ENCODE measurements at regions not wholly inside any gene's neighbourhood (a gene's known extent, or its start where the extent isn't known, plus 50 kb on each side); places are given as distances from the start of the nearest gene placed in this dataset.

DNA sequence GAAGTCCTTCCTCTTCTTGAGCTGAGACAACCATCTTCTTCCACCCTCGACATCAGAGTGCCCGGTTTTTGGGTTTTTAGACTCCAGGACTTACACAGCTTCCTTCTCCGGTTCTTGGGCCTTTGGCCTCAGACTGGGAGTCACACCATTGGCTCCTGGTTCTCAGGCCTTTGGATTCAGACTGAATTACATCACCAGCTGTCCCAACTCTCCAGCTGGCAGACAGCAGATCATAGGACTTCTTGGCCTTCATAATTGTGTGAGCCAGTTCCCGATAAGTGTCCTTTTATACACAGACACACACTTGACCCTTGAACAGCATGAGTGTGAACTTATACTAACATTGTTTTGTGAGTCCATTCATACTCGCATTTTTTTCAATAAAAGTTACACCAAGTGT lies 166.0 kb upstream of the UBL3 start:
- Histone ChIP-seq H3K4me2 (ENCODE audit: insufficient read depth in 1 of 2, low read depth in 2 of 2, low read length in 2 of 2) (no peak overlapping the region), H4K5ac (ENCODE audit: insufficient read length, low read depth, low read length) (no peak overlapping the region), H3K23ac (ENCODE audit: insufficient read length) (no peak overlapping the region), H2BK15ac (ENCODE audit: low read length) (peak overlapping the region; percentile 8; the same call in 1 of the 2 replicates), H3K18ac (ENCODE audit: extremely low read depth, low read length) (no peak overlapping the region), H4K8ac (ENCODE audit: extremely low read depth, insufficient read depth, low read length) (no peak overlapping the region), H3K27ac (ENCODE audit: low read depth, low read length) (no peak overlapping the region), H3K23me2 (ENCODE audit: low read depth, low read length) (no peaks in the 10 kb centered on the region; the same call in 1 of the 2 replicates), H3K9ac (replicated peaks in 1 of 4; ENCODE audit: extremely low read depth in 1 of 4, low read depth in 3 of 4, low read length in 3 of 4) (no peak overlapping the region), H2BK12ac (ENCODE audit: low read depth, low read length) (peak overlapping the region; percentile 34; the same call in 1 of the 2 replicates), H2AFZ (ENCODE audit: low read length) (no peak overlapping the region), H3K4ac (replicated peaks; ENCODE audit: insufficient read length, low read depth, low read length) (no peak overlapping the region), H3K79me1 (ENCODE audit: low read depth, low read length) (no peaks in the 10 kb centered on the region), H3K56ac (replicated peaks; ENCODE audit: insufficient read length, low read depth, low read length) (no peak overlapping the region), H2BK120ac (replicated peaks; ENCODE audit: low read depth, low read length) (no peak overlapping the region), H3K14ac (ENCODE audit: insufficient read length) (no peak overlapping the region), H3K4me3 (ENCODE audit: extremely low read depth in 1 of 4, insufficient read depth in 2 of 4, low read depth in 3 of 4, low read length in 4 of 4) (no peak overlapping the region), H2BK5ac (ENCODE audit: low read depth, low read length) (no peak overlapping the region), H2BK20ac (ENCODE audit: low read length) (peak overlapping the region; percentile 87), H3K4me1 (replicated peaks in 1 of 4; ENCODE audit: control insufficient read depth in 3 of 4, insufficient read depth in 4 of 4, low read length in 3 of 4) (peaks cover 4 to 23% (median 9%) of the 10 kb centered on the region in 4 experiments; a peak in 5 of 7 replicates), H4K91ac (replicated peaks; ENCODE audit: insufficient read length, low read length) (no peak overlapping the region), H4K20me1 (replicated peaks in 1 of 2; ENCODE audit: control insufficient read depth in 1 of 2, insufficient read depth in 2 of 2, low read length in 2 of 2) (no peaks in the 10 kb centered on the region), H3K9me3 (ENCODE audit: insufficient read depth in 2 of 2, low read depth in 1 of 2, low read length in 1 of 2) (no peaks in the 10 kb centered on the region), H3K36me3 (ENCODE audit: control insufficient read depth in 2 of 4, insufficient read depth in 4 of 4, low read length in 3 of 4) (no peaks in the 10 kb centered on the region), H3K79me2 (ENCODE audit: control insufficient read depth in 1 of 2, insufficient read depth in 2 of 2, low read length in 2 of 2) (no peaks in the 10 kb centered on the region), H2AK5ac (ENCODE audit: low read depth, low read length) (no peak overlapping the region), H3K27me3 (replicated peaks in 1 of 4; ENCODE audit: control insufficient read depth in 3 of 4, extremely low read depth in 1 of 4, insufficient read depth in 3 of 4, low read length in 3 of 4) (no peaks in the 10 kb centered on the region)
- FAIRE-seq (no peak), DNase-seq (ENCODE audit: low read depth in 1 of 2, low spot score in 2 of 2) (no peak)
- ChIA-PET CTCF (ENCODE audit: partially characterized antibody) (interaction anchor here (1.1 kb wide), 1 partner anchor 27 kb away, joined by 4 read pairs; no protein-coding TSS in a partner anchor), POLR2A (ENCODE audit: partially characterized antibody) (interaction anchor here (0.5 kb wide), 1 partner anchor 230 kb away, joined by 3 read pairs; no protein-coding TSS in a partner anchor)
- no peak for TF ChIP-seq JUND (IDR thresholded peaks at IDR 0.05; ENCODE audit: low read length)
- TF ChIP-seq SIX5 (IDR thresholded peaks at IDR 0.05; ENCODE audit: low read depth, low read length): no peak
- no peak for TF ChIP-seq BACH1 (IDR thresholded peaks at IDR 0.05; ENCODE audit: low read length)
- WGBS, 2 experiments (ENCODE audit: extremely low coverage in 1 of 2, insufficient coverage in 1 of 2, insufficient read length in 1 of 2, insufficient replicate concordance in 2 of 2, low coverage in 1 of 2, low lambda C conversion rate in 2 of 2, missing lambda C conversion rate in 1 of 2): 75% methylated on average over 5 of the region's 5 CpGs; no CpG with 5 or more reads in 1 of the 2 experiments
